ENCODE measurements at regions not wholly inside any gene's neighbourhood (a gene's known extent, or its start where the extent isn't known, plus 50 kb on each side); places are given as distances from the start of the nearest gene placed in this dataset.
"Not testable (repeated sequence)": the region's sequence is repeated elsewhere in the genome, so short reads cannot be mapped to it uniquely, and the experiment has no call there.

DNA sequence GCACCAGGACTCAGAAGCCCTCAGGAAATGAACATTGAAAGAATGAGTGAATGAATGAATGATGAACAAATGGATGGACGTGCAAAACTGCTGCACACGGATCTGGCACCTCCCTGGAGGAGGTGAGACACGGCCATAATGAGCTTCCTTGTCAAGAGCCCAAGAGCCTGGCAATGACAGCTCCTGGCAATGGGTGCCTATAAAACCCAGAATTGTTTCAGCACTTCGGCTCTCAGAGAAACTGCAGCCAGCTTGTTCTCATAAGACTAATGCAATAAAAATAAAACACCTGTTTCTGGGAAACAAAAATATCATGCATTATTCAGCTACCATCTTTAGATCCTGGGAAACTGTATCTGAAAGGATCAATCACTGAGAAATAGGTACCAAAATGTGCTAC is 200.5 kb upstream of the SFSWAP start:
- 56 to 77% methylated on average over 4 of the region's 4 CpGs for WGBS, 2 donors
- H3K4me3 ChIP-seq = no peak overlapping the region
- TF ChIP-seq, protein P1, sequence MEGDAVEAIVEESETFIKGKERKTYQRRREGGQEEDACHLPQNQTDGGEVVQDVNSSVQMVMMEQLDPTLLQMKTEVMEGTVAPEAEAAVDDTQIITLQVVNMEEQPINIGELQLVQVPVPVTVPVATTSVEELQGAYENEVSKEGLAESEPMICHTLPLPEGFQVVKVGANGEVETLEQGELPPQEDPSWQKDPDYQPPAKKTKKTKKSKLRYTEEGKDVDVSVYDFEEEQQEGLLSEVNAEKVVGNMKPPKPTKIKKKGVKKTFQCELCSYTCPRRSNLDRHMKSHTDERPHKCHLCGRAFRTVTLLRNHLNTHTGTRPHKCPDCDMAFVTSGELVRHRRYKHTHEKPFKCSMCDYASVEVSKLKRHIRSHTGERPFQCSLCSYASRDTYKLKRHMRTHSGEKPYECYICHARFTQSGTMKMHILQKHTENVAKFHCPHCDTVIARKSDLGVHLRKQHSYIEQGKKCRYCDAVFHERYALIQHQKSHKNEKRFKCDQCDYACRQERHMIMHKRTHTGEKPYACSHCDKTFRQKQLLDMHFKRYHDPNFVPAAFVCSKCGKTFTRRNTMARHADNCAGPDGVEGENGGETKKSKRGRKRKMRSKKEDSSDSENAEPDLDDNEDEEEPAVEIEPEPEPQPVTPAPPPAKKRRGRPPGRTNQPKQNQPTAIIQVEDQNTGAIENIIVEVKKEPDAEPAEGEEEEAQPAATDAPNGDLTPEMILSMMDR (IDR thresholded peaks at IDR 0.05) = no peak
- TF ChIP-seq POLR2A (IDR thresholded peaks at IDR 0.05) = no peak
- H3K36me3 ChIP-seq = no peaks in the 10 kb centered on the region
- no peak for DNase-seq
- no peaks in the 10 kb centered on the region for H3K9me3 ChIP-seq
- peaks cover 0 to 63% (median 0%) of the 10 kb centered on the region in 4 donors for H3K27me3 ChIP-seq
- intact Hi-C loops (cut with DNase I) = no loop called here
- no peak overlapping the region for H3K27ac ChIP-seq
- peaks cover 0 to 3% (median 0%) of the 10 kb centered on the region in 3 donors for H3K4me1 ChIP-seq

DNA sequence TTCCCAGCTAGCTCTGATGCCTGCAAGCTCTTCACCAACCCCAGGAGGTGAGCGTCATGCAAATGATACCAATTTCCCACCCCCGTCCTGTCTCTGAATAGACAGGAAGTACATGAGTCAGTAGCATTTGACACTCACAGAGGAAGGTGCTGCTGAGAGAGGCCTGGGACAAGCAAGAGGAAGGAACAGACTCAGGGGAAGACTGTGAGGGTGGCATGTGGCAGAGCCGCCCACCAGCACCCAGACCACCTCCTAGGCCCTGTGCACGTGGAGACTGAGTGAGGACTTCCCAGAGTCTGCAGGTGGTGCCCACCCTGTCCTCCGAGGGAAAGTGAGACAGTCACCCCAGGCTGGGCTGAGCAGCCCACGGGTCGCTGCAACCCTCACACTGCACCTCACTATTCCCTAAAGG is 199.5 kb upstream of the SFSWAP start:
- WGBS, 2 donors = 20 to 31% methylated on average over 1 to 5 of the region's 7 CpGs
- Histone ChIP-seq H3K4me3 (no peak overlapping the region), H3K4me1 (peaks cover 0 to 3% (median 0%) of the 10 kb centered on the region in 3 donors), H3K27me3 (peaks cover 0 to 59% (median 0%) of the 10 kb centered on the region in 4 donors), H3K27ac (no peak overlapping the region), H3K36me3 (no peaks in the 10 kb centered on the region), H3K9me3 (no peaks in the 10 kb centered on the region)
- intact Hi-C loops (cut with DNase I) = no loop called here
- DNase-seq = no peak
- TF ChIP-seq, protein P1 (IDR thresholded peaks at IDR 0.05) = no peak
- TF ChIP-seq POLR2A (IDR thresholded peaks at IDR 0.05) = no peak

DNA sequence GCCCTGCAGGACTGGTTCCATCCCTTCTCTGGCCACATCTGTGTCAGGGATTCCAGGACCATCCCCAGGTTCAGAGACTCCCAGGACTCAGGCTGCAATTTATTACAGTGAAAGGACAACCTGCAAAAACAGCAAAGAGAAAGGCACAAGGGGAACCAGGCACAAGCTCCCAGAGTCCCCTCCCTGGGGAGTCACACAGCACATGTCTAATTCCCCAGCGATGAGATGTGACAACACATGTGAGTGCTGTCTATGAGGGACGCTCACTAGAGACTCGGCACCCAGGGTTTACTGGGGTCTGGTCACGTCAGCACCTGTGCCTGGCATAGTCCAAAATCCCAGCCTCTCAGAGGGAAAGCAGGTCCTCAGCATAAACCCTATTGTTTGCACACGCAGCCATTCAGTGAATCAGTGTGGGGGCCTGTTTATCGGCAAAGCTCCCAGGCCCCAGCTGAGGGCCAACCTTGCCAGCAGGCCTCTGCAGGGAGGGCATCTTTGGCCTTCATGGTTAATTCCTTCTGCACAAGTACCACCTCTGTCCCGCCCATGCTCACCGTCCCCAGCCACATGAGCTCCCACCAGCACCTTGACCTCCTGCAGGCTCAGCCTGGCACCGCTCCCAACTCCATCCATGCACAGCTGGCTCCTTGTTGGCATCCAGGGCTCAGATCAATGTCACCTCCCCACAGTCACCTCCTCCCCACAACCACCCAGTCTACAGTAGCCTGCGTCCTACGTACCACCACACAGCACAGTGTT is 198.9 kb upstream of the SFSWAP start:
- no peak overlapping the region for H3K27ac ChIP-seq
- no peak overlapping the region for H3K4me3 ChIP-seq
- intact Hi-C loops (cut with DNase I) = no loop called here
- no peaks in the 10 kb centered on the region for H3K36me3 ChIP-seq
- DNase-seq = no peak
- peaks cover 0 to 54% (median 0%) of the 10 kb centered on the region in 4 donors for H3K27me3 ChIP-seq
- H3K4me1 ChIP-seq = peaks cover 0 to 3% (median 0%) of the 10 kb centered on the region in 3 donors
- H3K9me3 ChIP-seq = no peaks in the 10 kb centered on the region
- 92 to 93% methylated on average over 5 to 11 of the region's 11 CpGs for WGBS, 2 donors
- TF ChIP-seq, protein P1 (IDR thresholded peaks at IDR 0.05) = no peak
- no peak for TF ChIP-seq POLR2A (IDR thresholded peaks at IDR 0.05)

DNA sequence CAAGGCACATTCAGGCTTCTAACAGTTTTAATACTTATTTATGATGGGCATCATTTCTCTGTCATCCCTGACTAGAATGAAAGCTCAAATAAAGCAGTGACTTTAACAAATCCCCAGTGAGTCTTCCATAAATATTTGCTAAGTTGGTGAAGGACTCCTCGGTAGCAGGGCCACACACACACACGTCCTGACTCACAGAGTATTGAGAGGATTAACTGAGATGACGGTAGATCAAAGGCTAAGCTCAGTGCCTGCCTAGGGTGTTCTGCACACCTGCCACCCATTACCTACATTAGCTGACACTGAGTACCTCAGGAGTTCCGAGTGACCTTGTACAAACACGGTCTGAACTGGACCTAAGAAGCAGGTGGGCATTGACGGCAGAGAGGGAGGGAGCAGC is 197.3 kb upstream of the SFSWAP start:
- intact Hi-C loops (cut with DNase I) = no loop called here
- peaks cover 0 to 3% (median 0%) of the 10 kb centered on the region in 3 donors for H3K4me1 ChIP-seq
- TF ChIP-seq POLR2A (IDR thresholded peaks at IDR 0.05) = no peak
- TF ChIP-seq, protein P1 (IDR thresholded peaks at IDR 0.05) = no peak
- DNase-seq = no peak
- WGBS, 2 donors = 20 to 25% methylated on average over 6 of the region's 6 CpGs
- H3K27ac ChIP-seq = no peak overlapping the region
- peaks cover 0 to 8% (median 0%) of the 10 kb centered on the region in 3 donors for H3K9me3 ChIP-seq
- H3K36me3 ChIP-seq = no peaks in the 10 kb centered on the region
- H3K27me3 ChIP-seq = peaks cover 0 to 47% (median 0%) of the 10 kb centered on the region in 4 donors
- no peak overlapping the region for H3K4me3 ChIP-seq

DNA sequence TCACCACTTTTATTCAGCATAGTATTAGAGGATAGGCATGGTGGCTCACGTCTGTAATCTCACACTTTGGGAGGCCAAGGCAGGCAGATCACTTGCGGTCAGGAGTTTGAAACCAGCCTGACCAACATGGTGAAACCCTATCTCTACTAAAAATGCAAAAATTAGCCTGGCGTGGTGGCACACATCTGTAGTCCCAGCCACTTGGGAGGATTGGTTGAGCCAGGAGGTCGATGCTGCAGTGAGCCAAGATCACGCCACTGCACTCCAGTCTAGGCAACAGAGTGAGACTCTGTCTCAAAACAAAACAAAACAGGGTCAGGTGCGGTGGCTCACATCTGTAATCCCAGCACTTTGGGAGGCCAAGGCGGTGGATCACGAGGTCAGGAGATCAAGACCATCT is 190.3 kb upstream of the SFSWAP start:
- H3K4me3 ChIP-seq; H3K9me3 ChIP-seq; H3K36me3 ChIP-seq; DNase-seq; H3K27ac ChIP-seq; H3K4me1 ChIP-seq; intact Hi-C loops (cut with DNase I): not testable (repeated sequence)
- 79 to 80% methylated on average over 3 to 6 of the region's 8 CpGs for WGBS, 2 donors
- peaks cover 0 to 18% (median 0%) of the 10 kb centered on the region in 4 donors for H3K27me3 ChIP-seq

Data from esophagus squamous epithelium (tissue), 5 donors.